Neural progenitor cell (in vitro differentiated cells): ENCODE measurements at regions not wholly inside any gene's neighbourhood (a gene's known extent, or its start where the extent isn't known, plus 50 kb on each side); places are given as distances from the start of the nearest gene placed in this dataset.

Source experiments
- CTCF ChIP-seq: fragments of 200-600 bp; sonication (generic); IDR thresholded peaks from 2 replicates; pipeline ENCODE4 v1.5.1; 2017; ENCODE audit warnings: antibody characterized with exemption, mild to moderate bottlenecking
- EZH2 ChIP-seq: fragments of 200-600 bp; sonication (generic); IDR thresholded peaks from 2 replicates; pipeline ENCODE4 v1.6.1; 2017; ENCODE audit warnings: antibody characterized with exemption, mild to moderate bottlenecking, moderate library complexity
- EZH2phosphoT487 ChIP-seq: fragments of 200-600 bp; sonication (generic); IDR thresholded peaks from 2 replicates; pipeline ENCODE4 v1.6.1; 2017; ENCODE audit warnings: antibody characterized with exemption

- TF ChIP-seq CTCF (no peak), EZH2 (no peak), EZH2phosphoT487 (no peak)
Observed at GRCh38 chr7:66542528-66543269, 86.0 kb upstream of the KCTD7 start.
